ENCODE measurements at regions not wholly inside any gene's neighbourhood (a gene's known extent, or its start where the extent isn't known, plus 50 kb on each side); places are given as distances from the start of the nearest gene placed in this dataset.

DNA sequence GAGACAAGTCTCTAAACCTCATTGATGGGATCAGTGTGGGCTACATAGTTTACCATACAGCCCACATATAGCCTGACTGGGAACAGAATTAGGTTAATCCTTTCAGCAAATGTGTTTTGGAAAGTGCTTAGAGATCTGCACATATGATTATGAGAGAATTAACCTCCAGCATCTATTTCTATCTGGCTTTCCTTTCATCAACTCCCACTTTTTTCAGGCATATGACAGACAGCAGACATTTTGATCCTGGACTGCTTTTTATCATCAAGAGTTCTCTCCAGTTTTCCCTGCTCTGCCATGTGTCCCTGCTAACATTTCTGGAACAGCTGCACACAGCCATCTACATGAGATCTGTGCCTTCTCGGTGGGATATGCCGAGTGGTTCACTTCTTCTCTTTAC lies 139.5 kb upstream of the LRP1B start:
- Histone ChIP-seq H3K27ac (ENCODE audit: low read depth in 1 of 2, low read length in 1 of 2) (no peak overlapping the region), H3K9ac (ENCODE audit: insufficient read depth in 1 of 2, low read length in 2 of 2) (no peak overlapping the region), H3K9me3 (ENCODE audit: control insufficient read depth in 4 of 4, insufficient read depth in 3 of 4, low read length in 3 of 4) (no peaks in the 10 kb centered on the region), H3K36me3 (ENCODE audit: control insufficient read depth in 4 of 4, insufficient read depth in 4 of 4, low read length in 4 of 4) (no peaks in the 10 kb centered on the region), H3K4me3 (no peak overlapping the region), H3K27me3 (ENCODE audit: control insufficient read depth in 3 of 3, insufficient read depth in 3 of 3, low read length in 2 of 3) (no peaks in the 10 kb centered on the region), H3K4me1 (ENCODE audit: control insufficient read depth in 5 of 5, insufficient read depth in 5 of 5, low read length in 5 of 5) (no peaks in the 10 kb centered on the region)
- WGBS, 2 donors, result 96 to 100% methylated on average over 2 of the region's 2 CpGs
- no peak for TF ChIP-seq CTCF (IDR thresholded peaks at IDR 0.05; ENCODE audit: control extremely low read depth, extremely low read depth)
- ATAC-seq (ENCODE audit: insufficient read depth, low FRiP score), result no peak
- DNase-seq, result no peak

GRCh38 chr2:142259356-142259755 lies 128.5 kb upstream of the LRP1B start:
- WGBS, 2 donors, result 95 to 97% methylated on average over 5 of the region's 5 CpGs

GRCh38 chr2:142254031-142254430 lies 123.2 kb upstream of the LRP1B start:
- no peaks in the 10 kb centered on the region for H3K27me3 ChIP-seq (ENCODE audit: control insufficient read depth in 3 of 3, insufficient read depth in 3 of 3, low read length in 2 of 3)
- no peak overlapping the region for H3K27ac ChIP-seq (ENCODE audit: low read depth in 1 of 2, low read length in 1 of 2)
- ATAC-seq (ENCODE audit: insufficient read depth, low FRiP score) (no peak), DNase-seq (no peak)
- H3K36me3 ChIP-seq (ENCODE audit: control insufficient read depth in 4 of 4, insufficient read depth in 4 of 4, low read length in 4 of 4), result no peaks in the 10 kb centered on the region
- peaks cover 0 to 3% (median 0%) of the 10 kb centered on the region in 4 donors for H3K9me3 ChIP-seq (ENCODE audit: control insufficient read depth in 4 of 4, insufficient read depth in 3 of 4, low read length in 3 of 4)
- H3K4me3 ChIP-seq, result no peak overlapping the region
- WGBS, 2 donors, result 20 to 71% methylated on average over 1 of the region's 1 CpG
- H3K4me1 ChIP-seq (ENCODE audit: control insufficient read depth in 5 of 5, insufficient read depth in 5 of 5, low read length in 5 of 5), result no peaks in the 10 kb centered on the region
- H3K9ac ChIP-seq (ENCODE audit: insufficient read depth in 1 of 2, low read length in 2 of 2), result no peak overlapping the region
- TF ChIP-seq CTCF (IDR thresholded peaks at IDR 0.05; ENCODE audit: control extremely low read depth, extremely low read depth), result no peak

More at GRCh38 chr2:142259356-142259755, 128.5 kb upstream of the LRP1B start:
- H3K9me3 ChIP-seq (ENCODE audit: control insufficient read depth in 4 of 4, insufficient read depth in 3 of 4, low read length in 3 of 4), result peaks cover 0 to 4% (median 2%) of the 10 kb centered on the region in 4 donors
- H3K4me3 ChIP-seq, result no peak overlapping the region
- no peaks in the 10 kb centered on the region for H3K4me1 ChIP-seq (ENCODE audit: control insufficient read depth in 5 of 5, insufficient read depth in 5 of 5, low read length in 5 of 5)
- no peak overlapping the region for H3K9ac ChIP-seq (ENCODE audit: insufficient read depth in 1 of 2, low read length in 2 of 2)
- no peak for DNase-seq
- TF ChIP-seq CTCF (IDR thresholded peaks at IDR 0.05; ENCODE audit: control extremely low read depth, extremely low read depth), result no peak
- no peaks in the 10 kb centered on the region for H3K36me3 ChIP-seq (ENCODE audit: control insufficient read depth in 4 of 4, insufficient read depth in 4 of 4, low read length in 4 of 4)
- no peak for ATAC-seq (ENCODE audit: insufficient read depth, low FRiP score)
- no peaks in the 10 kb centered on the region for H3K27me3 ChIP-seq (ENCODE audit: control insufficient read depth in 3 of 3, insufficient read depth in 3 of 3, low read length in 2 of 3)
- H3K27ac ChIP-seq (ENCODE audit: low read depth in 1 of 2, low read length in 1 of 2), result no peak overlapping the region

- TF ChIP-seq CTCF (IDR thresholded peaks at IDR 0.05; ENCODE audit: control extremely low read depth, extremely low read depth), result no peak
- Histone ChIP-seq H3K27me3 (ENCODE audit: control insufficient read depth in 3 of 3, insufficient read depth in 3 of 3, low read length in 2 of 3) (no peaks in the 10 kb centered on the region), H3K4me3 (no peak overlapping the region), H3K4me1 (ENCODE audit: control insufficient read depth in 5 of 5, insufficient read depth in 5 of 5, low read length in 5 of 5) (peaks cover 0 to 7% (median 0%) of the 10 kb centered on the region in 5 donors), H3K9me3 (ENCODE audit: control insufficient read depth in 4 of 4, insufficient read depth in 3 of 4, low read length in 3 of 4) (peaks cover 0 to 1% (median 0%) of the 10 kb centered on the region in 4 donors), H3K36me3 (ENCODE audit: control insufficient read depth in 4 of 4, insufficient read depth in 4 of 4, low read length in 4 of 4) (no peaks in the 10 kb centered on the region), H3K9ac (ENCODE audit: insufficient read depth in 1 of 2, low read length in 2 of 2) (no peak overlapping the region), H3K27ac (ENCODE audit: low read depth in 1 of 2, low read length in 1 of 2) (no peak overlapping the region)
- WGBS, 2 donors, result 56 to 71% methylated on average over 2 of the region's 2 CpGs
- DNase-seq, result no peak
- ATAC-seq (ENCODE audit: insufficient read depth, low FRiP score), result no peak
These were observed 110.2 kb upstream of the LRP1B start for GRCh38 chr2:142241016-142241415.
